Fibroblast of villous mesenchyme (primary cell): ENCODE measurements at regions not wholly inside any gene's neighbourhood (a gene's known extent, or its start where the extent isn't known, plus 50 kb on each side); places are given as distances from the start of the nearest gene placed in this dataset.

ENCODE experiments used
- DNase-seq: peaks from one replicate; pipeline ENCODE4 v3.0.0-alpha.2; 2010; ENCODE audit warnings: low read depth
- H3K4me3 ChIP-seq: 2 replicates; pipeline ENCODE4 v1.5.1; 2011; ENCODE audit warnings: low read depth, mild to moderate bottlenecking, low read length
- TF ChIP-seq, protein P1 (sequence below): IDR thresholded peaks from 2 replicates; pipeline ENCODE4 v1.5.1; 2012; ENCODE audit warnings: low read depth, mild to moderate bottlenecking, low read length; ENCODE audit not compliant: insufficient read depth

DNA sequence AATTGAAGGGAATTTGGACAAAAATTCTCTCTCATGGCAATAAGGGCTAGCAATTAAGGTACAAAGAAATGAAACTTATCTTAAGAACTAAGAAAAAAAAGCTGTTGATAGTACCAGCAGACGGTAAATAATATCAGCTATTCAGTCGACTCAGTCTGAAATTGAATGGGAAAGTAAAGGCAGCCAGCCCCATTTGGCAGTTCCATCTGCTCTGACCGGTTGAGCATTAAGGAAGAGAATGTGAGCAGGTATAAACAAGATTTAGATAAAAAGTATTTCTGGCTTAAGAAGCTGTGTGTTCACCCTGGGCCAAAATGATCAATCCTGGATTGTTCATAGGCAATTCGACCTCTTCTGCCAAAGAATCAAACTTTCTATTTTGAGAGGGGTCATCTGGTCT is 154.6 kb upstream of the NPVF start:
- no peak overlapping the region for H3K4me3 ChIP-seq
- DNase-seq: no peak
- TF ChIP-seq, protein P1, sequence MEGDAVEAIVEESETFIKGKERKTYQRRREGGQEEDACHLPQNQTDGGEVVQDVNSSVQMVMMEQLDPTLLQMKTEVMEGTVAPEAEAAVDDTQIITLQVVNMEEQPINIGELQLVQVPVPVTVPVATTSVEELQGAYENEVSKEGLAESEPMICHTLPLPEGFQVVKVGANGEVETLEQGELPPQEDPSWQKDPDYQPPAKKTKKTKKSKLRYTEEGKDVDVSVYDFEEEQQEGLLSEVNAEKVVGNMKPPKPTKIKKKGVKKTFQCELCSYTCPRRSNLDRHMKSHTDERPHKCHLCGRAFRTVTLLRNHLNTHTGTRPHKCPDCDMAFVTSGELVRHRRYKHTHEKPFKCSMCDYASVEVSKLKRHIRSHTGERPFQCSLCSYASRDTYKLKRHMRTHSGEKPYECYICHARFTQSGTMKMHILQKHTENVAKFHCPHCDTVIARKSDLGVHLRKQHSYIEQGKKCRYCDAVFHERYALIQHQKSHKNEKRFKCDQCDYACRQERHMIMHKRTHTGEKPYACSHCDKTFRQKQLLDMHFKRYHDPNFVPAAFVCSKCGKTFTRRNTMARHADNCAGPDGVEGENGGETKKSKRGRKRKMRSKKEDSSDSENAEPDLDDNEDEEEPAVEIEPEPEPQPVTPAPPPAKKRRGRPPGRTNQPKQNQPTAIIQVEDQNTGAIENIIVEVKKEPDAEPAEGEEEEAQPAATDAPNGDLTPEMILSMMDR: no peak

DNA sequence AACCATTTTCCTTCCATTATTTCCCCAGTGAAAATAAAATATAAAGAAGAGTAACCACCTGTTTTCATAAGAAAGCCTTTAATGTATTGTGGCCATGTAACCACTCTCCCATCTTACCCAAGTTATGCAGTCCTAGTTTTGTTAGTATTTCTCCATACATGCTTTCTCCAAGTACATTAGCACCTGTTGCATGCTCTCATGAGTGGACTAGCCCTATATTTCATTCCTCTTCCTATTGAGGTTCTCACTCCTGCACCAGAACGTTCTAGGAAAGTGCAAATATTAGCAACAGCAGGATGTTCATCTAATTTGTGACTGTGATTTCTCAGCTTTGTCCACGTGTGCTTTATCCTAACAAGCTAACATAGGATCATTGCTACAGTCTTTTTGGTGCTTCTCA is 155.1 kb upstream of the NPVF start:
- no peak overlapping the region for H3K4me3 ChIP-seq
- DNase-seq: no peak
- TF ChIP-seq, protein P1: no peak

DNA sequence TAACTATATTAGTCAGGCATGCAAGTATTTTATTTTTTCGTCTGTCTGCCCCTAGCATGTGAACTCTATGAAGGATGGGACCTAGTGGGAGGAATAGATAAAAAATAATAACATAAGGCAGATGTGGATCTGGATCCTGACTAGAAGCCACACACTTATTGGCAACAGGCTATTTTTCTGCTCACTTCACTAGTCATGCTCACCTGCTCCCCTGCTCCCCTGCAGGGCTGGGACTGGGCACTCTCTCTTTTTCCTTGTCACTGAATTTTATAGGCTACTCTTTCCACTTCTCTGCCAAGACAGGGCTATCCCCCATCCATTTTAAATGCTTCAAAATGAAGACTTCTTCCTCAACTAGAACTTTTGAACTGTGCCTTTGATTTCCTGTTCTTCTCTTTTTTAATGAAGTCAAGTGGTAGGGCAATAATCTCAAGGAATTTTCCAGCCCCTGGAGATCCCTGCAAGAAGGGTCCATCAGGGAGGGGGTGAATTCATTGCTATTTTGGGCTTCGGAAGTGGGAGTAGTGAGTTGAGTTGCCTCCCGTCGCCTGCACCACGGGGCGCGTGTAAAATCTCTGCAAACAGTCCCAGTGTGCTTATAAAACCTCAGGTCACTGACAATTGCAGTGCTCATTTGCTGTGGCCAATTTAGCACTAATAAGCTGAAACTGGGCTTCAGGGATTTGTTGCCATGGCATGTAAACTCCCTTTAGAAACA is 156.7 kb upstream of the NPVF start:
- TF ChIP-seq, protein P1: no peak
- no peak for DNase-seq
- no peak overlapping the region for H3K4me3 ChIP-seq

GRCh38 chr7:25385506-25386136 is 157.3 kb upstream of the NPVF start:
- no peak overlapping the region for H3K4me3 ChIP-seq
- TF ChIP-seq, protein P1: no peak
- DNase-seq: no peak

- no peak overlapping the region for H3K4me3 ChIP-seq
- TF ChIP-seq, protein P1: no peak
- no peak for DNase-seq
Measured at GRCh38 chr7:25386311-25386744, 158.0 kb upstream of the NPVF start.

GRCh38 chr7:25388681-25389080 is 160.4 kb upstream of the NPVF start:
- TF ChIP-seq, protein P1: no peak
- DNase-seq: no peak
- H3K4me3 ChIP-seq: no peak overlapping the region
